ENCODE measurements at regions not wholly inside any gene's neighbourhood (a gene's known extent, or its start where the extent isn't known, plus 50 kb on each side); places are given as distances from the start of the nearest gene placed in this dataset.
"Not testable (repeated sequence)": the region's sequence is repeated elsewhere in the genome, so short reads cannot be mapped to it uniquely, and the experiment has no call there.

GRCh38 chr10:108037061-108037460 lies 872.6 kb upstream of the SORCS1 start:
- no peak for DNase-seq

DNA sequence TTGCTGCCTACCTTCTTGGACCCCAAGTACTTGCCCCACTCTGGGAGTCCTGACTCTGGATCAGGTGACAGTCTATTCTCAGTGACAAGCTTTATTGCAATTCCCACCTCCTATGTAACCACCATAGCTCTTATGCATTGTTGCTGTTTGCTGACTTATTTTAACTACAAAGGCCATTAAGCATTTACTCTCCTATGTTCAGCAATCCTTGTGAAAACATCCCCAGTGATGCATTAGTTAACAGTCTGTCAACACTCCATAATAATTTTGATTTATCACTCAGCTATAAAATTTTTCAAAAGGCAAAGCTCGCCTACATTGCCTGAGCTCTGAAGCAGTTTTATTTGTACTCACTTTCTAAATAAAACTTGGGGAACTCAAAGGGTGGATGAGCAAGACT lies 871.8 kb upstream of the SORCS1 start:
- no peak for DNase-seq

DNA sequence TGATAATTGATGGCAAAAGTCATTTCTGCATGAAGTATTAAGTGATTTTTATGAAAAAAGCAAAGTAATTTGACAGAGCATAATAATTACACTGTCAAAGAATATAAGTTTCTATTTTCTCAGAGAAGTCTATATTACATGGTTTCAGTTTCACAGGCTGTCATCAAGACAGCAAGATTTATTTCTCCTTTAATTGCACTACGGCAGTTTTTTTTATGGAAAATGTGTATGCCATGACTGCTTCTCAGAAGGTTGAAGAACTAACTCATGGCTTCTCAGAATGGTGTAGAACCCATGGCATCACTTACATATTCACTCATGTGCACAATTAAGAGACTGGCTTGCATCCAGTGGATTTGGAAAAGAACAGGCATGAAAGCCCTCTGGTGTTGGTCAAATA lies 870.3 kb upstream of the SORCS1 start:
- no peak for DNase-seq

- DNase-seq: not testable (repeated sequence)
Observed at GRCh38 chr10:108033518-108033917, 869.0 kb upstream of the SORCS1 start.

DNA sequence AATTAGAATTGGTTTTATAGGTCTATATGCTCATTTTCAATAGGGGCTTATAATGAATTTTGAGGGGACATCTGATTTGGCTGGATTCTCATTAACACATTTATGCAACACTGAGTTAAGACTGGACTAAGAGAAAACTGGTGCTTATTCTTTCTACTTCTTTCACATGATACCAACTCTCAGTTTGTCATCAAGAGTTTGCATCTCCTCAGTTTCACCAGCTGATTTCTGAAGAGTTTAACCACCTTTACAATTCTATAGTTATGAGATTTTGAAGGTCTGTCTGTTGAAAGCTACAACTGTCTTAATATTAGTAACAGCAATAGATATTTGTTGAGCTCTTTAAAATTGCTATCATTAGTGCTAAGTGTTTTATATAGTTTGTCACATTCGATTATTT lies 867.0 kb upstream of the SORCS1 start:
- DNase-seq: no peak

DNA sequence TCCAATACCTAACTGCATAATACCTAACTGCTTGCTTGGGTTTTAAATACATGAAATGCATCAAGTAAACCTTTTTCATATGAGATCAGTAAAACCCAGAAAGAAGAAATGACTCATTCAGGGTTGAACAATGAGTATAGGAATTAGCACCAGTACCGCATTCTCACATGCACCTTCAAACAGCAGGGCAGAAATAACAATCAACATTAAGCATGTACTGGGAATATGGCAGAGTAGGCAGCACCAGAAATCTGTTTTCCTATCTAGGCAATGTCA lies 850.3 kb upstream of the SORCS1 start:
- DNase-seq: no peak

- no peak for DNase-seq
Observed at GRCh38 chr10:108014145-108014901, 849.8 kb upstream of the SORCS1 start.

GRCh38 chr10:108005627-108006026 lies 841.1 kb upstream of the SORCS1 start:
- no peak for DNase-seq

DNA sequence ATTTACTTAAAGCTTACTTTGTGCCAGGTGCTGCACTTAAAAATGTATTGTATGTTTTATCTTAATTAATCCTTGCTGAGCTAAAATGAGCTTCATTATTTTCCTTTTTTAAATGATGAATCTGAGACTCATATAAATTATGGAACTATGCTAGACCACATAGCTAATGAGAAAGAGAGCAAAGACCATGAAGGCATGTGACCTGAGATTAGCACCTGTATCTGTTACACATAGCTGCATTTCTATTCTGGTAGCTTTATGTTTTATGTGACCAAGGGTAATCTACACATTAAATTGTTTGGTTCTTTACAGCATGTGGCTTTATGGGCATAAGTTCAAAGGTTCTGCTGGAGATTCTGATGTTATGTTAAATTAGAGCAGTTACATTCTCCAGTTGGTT lies 839.1 kb upstream of the SORCS1 start:
- DNase-seq: no peak

DNA sequence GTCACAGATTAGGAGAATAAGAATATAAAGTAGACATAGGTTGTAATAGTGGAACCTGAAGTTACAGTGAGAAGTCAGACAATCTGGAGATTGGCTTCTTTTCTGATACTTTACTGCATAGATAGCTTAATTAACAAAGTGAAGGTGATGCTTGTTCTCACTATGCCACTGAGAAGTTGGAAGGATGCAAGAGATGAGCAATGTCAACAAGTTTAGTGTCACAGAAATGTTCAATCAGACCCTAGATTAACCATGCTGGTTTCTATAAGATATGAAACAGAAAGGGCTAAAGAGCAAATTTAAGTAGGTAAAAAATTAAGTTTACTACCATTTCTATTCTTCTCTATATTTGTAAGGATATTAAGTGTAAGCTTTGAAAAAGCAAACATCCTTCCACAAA lies 838.6 kb upstream of the SORCS1 start:
- DNase-seq: no peak

DNA sequence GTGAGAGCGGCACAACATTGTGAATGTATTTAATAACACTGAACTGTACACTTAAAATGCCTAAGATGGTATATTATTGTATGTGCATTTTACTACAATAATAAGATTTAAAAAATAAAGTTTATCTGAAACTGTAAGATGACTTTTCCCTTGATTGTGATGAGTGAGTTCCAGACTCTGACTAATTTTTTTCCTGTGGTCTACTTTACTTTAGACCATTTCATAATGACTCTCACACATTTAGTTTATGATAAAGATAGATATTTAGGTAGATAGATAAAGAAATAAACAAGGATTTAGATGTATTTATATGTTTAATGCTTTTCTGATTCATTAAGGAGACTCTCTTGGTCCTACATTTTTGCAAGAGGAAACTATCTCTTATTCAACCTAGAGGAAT lies 835.9 kb upstream of the SORCS1 start:
- no peak for DNase-seq

DNA sequence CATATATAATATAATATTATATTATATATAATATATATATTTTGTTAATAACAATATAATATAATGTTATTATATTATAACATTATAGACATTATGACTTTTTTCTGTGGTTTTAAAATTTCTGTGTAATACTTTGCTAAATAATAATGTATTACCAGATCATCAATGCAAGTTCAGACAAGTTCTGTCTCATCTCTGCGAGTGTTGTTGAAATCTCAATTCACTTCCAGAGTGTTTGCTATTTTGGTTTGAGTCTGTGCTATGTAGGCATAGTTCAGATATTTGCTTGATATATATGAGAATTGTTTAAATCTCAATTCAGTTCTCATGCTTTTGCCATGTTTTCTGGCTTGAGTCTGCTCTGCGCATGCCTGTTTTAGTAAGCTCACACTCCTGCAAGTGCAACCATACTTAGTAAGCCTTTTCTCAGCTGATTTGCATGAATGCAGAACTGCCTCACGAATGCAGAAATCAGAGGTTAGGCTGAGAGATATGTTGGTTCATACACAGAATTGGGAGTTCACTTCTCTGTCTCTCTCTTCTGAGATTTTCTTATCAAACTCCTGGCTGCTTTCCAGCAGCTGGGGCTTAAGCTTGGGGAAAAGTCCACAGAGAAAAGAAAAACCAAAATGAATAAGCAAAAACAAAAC lies 830.2 kb upstream of the SORCS1 start:
- no peak for DNase-seq

- DNase-seq: no peak
Observed at GRCh38 chr10:107986571-107986970, 822.1 kb upstream of the SORCS1 start.

DNA sequence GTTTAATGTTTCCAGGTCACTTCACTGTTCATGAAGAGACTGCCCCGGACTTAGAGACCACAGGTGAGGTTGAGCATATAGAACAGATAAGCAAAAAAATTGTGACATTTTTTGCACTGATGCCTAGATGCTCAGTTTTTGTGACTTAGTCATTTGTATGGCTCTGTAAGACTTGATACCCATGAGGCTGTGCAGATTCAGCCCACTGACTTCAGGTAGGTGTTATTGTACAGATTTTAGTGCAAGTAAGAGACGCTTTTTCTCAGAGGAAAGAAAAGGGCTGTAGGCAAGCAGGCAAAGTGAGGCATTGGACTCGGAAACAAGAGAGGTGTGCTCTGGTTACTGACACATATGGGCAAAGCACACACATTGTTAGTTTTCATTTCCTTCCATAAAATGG lies 820.1 kb upstream of the SORCS1 start:
- no peak for DNase-seq

- DNase-seq: no peak
Observed at GRCh38 chr10:107984149-107984548, 819.6 kb upstream of the SORCS1 start.

GRCh38 chr10:107978455-107978854 lies 813.9 kb upstream of the SORCS1 start:
- DNase-seq: no peak

DNA sequence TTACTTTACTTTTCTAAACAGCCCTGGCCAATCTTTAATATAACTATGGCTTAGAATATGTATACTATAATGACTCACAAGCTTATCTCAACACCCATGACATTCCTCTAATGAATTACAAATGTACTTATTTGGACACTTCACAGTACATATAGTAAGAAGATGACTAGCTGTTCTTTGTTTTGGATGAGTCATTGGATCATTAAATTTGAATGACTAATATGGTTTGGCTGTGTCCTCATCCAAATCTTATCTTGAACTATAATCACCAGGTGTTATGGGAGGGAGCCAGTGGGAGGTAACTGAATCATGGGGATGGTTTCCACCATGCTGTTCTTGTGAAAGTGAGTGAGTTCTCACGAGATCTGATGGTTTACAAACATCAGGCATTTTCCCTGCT lies 807.5 kb upstream of the SORCS1 start:
- no peak for DNase-seq

- DNase-seq: no peak
Observed at GRCh38 chr10:107971411-107971810, 806.9 kb upstream of the SORCS1 start.

DNA sequence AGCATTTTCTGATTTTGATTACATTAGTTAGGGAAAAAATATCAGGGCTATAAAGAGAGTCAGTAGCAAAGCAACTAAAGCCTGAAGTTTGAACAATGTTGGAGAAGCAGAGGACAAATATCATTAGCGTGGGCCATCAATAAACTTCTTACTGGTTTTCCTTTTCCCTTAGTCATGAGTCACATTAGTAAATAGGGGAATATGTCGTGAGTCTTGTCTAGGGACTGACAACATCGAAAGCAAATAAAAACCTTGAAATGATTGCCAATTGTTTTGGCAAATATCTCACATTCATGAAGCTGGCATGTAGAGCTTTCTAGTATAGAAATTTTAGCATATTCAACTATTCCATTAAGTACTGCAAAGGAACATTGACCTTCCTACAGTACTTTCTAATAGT lies 806.0 kb upstream of the SORCS1 start:
- DNase-seq: no peak

- DNase-seq: no peak
Observed at GRCh38 chr10:107969936-107970335, 805.4 kb upstream of the SORCS1 start.

- no peak for DNase-seq
Observed at GRCh38 chr10:107966826-107967225, 802.3 kb upstream of the SORCS1 start.

GRCh38 chr10:107952649-107953556 lies 788.4 kb upstream of the SORCS1 start:
- no peak for DNase-seq

DNA sequence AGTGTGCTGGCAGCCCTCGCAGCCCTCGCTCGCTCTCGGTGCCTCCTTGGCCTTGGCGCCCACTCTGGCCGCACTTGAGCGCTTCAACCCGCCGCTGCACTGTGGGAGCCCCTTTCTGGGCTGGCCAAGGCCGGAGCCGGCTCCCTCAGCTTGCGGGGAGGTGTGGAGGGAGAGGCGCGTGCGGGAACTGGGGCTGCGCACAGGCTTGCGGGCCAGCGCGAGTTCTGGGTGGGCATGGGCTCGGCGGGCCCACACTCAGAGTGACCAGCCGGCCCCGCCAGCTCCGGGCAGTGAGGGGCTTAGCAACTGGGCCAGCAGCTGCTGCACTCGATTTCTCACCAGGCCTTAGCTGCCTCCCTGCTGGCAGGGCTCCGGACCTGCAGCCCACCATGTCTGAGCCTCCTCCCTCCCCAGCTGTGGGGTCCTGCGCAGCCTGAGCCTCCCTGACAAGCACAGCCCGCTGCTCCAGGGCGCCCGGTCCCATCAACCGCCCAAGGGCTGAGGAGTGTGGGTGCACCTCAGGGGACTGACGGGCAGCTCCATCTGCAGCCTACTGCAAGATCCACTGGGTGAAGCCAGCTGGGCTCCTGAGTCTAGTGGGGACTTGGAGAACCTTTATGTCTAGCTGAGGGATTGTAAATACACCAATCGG lies 786.0 kb upstream of the SORCS1 start:
- not testable (repeated sequence) for DNase-seq

GRCh38 chr10:107942826-107943225 lies 778.3 kb upstream of the SORCS1 start:
- DNase-seq: no peak
